ENCODE measurements at regions not wholly inside any gene's neighbourhood (a gene's known extent, or its start where the extent isn't known, plus 50 kb on each side); places are given as distances from the start of the nearest gene placed in this dataset.

DNA sequence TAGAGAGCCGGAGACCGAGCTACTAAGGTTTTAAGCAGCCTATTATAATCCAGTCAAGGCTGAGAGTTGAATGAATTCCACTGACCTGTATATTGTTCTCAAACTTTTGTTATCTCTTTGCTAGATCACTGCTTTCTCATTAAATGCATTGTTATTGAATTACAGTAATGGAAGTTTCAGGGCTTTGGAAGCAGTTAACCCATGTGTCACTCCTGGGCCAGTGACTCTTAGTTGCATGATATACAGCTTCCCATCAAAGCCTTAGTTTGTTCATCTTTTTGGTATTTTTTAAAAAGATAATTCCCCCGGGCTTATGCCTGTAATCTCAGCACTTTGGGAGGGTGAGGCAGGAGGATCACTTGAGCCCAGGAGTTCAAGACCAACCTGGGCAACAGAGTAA is 55.4 kb upstream of the KIAA1217 start:
- peaks cover 0 to 11% (median 0%) of the 10 kb centered on the region in 3 donors for H3K36me3 Mint-ChIP-seq
- H3K9me3 Mint-ChIP-seq = peaks cover 1 to 27% (median 16%) of the 10 kb centered on the region in 9 donors
- H3K4me3 Mint-ChIP-seq = no peak overlapping the region
- ATAC-seq (no peak), DNase-seq (no peak)
- POLR2A ChIA-PET = no interaction called here
- H3K4me1 Mint-ChIP-seq = no peaks in the 10 kb centered on the region
- H3K27me3 Mint-ChIP-seq = peaks cover 0 to 9% (median 0%) of the 10 kb centered on the region in 5 donors
- no peak overlapping the region for H3K27ac Mint-ChIP-seq

DNA sequence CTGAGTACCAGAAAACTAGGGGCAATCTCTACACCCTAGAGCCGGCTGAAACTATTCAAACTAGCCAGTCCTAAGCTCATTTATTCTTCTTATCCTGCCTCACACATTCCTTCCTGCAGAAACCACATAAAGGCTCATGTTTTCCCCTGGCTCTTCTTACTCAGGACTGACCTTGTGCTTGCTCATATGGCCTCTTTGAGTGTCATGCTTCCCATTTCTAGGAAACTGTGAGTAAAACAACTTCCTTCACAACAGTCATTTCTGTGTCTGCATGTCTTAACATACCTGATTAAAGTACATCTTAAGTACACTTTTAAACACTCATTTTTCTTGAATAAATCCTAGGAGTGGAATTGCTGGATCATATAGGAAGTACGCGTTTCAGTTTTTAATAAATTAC is 52.3 kb upstream of the KIAA1217 start:
- ATAC-seq = no peak
- Mint-ChIP-seq H3K9me3 (peaks cover 3 to 27% (median 17%) of the 10 kb centered on the region in 9 donors), H3K27ac (no peak overlapping the region), H3K27me3 (peaks cover 0 to 4% (median 0%) of the 10 kb centered on the region in 5 donors), H3K36me3 (peaks cover 0 to 13% (median 0%) of the 10 kb centered on the region in 3 donors), H3K4me1 (no peaks in the 10 kb centered on the region), H3K4me3 (no peak overlapping the region)
- POLR2A ChIA-PET = no interaction called here
- DNase-seq = no peak

DNA sequence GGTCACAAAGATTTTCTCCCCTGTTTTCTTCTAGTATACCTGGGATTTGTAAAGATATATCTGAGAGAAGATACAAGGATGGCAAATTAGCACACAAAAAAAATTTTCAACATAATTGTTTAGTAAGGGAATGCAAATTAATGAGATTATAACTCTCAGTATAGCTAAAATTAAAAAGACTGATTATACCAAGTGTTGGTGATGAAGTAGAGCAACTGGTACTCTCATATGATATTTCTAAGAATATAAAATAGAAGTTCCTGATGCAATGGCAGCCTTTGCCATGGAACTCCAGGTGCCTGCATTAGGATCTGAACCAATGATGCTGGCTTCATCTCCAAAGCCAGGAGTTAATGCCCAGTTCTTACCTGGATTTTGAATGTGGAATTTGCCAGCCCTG is 51.4 kb upstream of the KIAA1217 start:
- Mint-ChIP-seq H3K4me3 (no peak overlapping the region), H3K4me1 (no peaks in the 10 kb centered on the region), H3K27me3 (peaks cover 0 to 4% (median 0%) of the 10 kb centered on the region in 5 donors), H3K27ac (no peak overlapping the region), H3K36me3 (peaks cover 0 to 13% (median 0%) of the 10 kb centered on the region in 3 donors), H3K9me3 (peaks cover 4 to 27% (median 17%) of the 10 kb centered on the region in 9 donors)
- ATAC-seq = no peak
- POLR2A ChIA-PET = no interaction called here
- no peak for DNase-seq
